B cell (primary cell): ENCODE measurements at regions not wholly inside any gene's neighbourhood (a gene's known extent, or its start where the extent isn't known, plus 50 kb on each side); places are given as distances from the start of the nearest gene placed in this dataset.

Experiments used
- ATAC-seq: fragments of 200-7000 bp; cut with Tn5 transposase; one replicate; pipeline ENCODE4 v1.10.0; 2021; ENCODE audit warnings: low read depth, mild to moderate bottlenecking, moderate number of reproducible peaks, moderate library complexity
- CTCF ChIA-PET: fragments of 350-600 bp; sonication (Branson Sonifier 250); formaldehyde crosslinking; loops from one replicate; lab custom pipeline; 2021; ENCODE audit warnings: antibody characterized with exemption, inconsistent platforms; lab: Charles Lee
- POLR2A ChIA-PET: fragments of 350-600 bp; sonication (Branson Sonifier 250); formaldehyde crosslinking; loops from one replicate; lab custom pipeline; 2021; ENCODE audit warnings: antibody characterized with exemption; lab: Charles Lee
- DNase-seq: peaks from one replicate; pipeline ENCODE4 v3.0.0; 2013
- H2AFZ ChIP-seq: 2 replicates; pipeline ENCODE4 v1.6.1; 2012; ENCODE audit warnings: mild to moderate bottlenecking, low read depth, low read length; ENCODE audit not compliant: insufficient read depth, poor library complexity, severe bottlenecking
- H3K27ac ChIP-seq, 2 donors: 1 replicate in 1 of 2; 2 replicates in 1 of 2; pipeline ENCODE4 v1.5.1; 2012 to 2013; ENCODE audit warnings: low read length in 2 of 2, mild to moderate bottlenecking in 2 of 2, moderate library complexity in 1 of 2
- H3K27me3 ChIP-seq, 4 experiments: fragments of 200-600 bp in 1 of 4; sonication (generic) in 1 of 4; replicated peaks in 1 of 4; 1 replicate in 2 of 4; 2 replicates in 2 of 4; pipeline versions ENCODE4 v1.6.1 to v1.7.0; 2013 to 2016; ENCODE audit warnings: low read length in 3 of 4, mild to moderate bottlenecking in 2 of 4, mixed read lengths in 1 of 4, moderate library complexity in 1 of 4; ENCODE audit not compliant: insufficient read depth in 4 of 4, control insufficient read depth in 3 of 4; ENCODE audit errors: control extremely low read depth in 1 of 4
- H3K36me3 ChIP-seq, 2 experiments: replicated peaks in 1 of 2; 1 replicate in 1 of 2; 2 replicates in 1 of 2; pipeline versions ENCODE4 v1.6.1 to v1.7.1; 2013; ENCODE audit warnings: low read length in 1 of 2; ENCODE audit not compliant: insufficient read depth in 2 of 2, control insufficient read depth in 1 of 2; ENCODE audit errors: control extremely low read depth in 1 of 2, extremely low read depth in 1 of 2
- H3K4me1 ChIP-seq, 2 donors: fragments of 200-600 bp in 1 of 2; sonication (generic) in 1 of 2; 1 replicate in 1 of 2; 2 replicates in 1 of 2; pipeline versions ENCODE4 v1.5.1 to v1.6.1; 2013 to 2017; ENCODE audit warnings: low read length in 2 of 2; ENCODE audit not compliant: control insufficient read depth in 2 of 2, insufficient read depth in 2 of 2
- H3K4me2 ChIP-seq: replicated peaks from 2 replicates; pipeline ENCODE3; 2012; ENCODE audit warnings: mild to moderate bottlenecking, low read depth, low read length; ENCODE audit not compliant: poor library complexity, severe bottlenecking
- H3K4me3 ChIP-seq, 5 experiments: fragments of 200-600 bp in 1 of 5; sonication (generic) in 1 of 5; 1 replicate in 3 of 5; 2 replicates in 2 of 5; pipeline versions ENCODE4 v1.5.1 to v1.7.0; 2011 to 2016; ENCODE audit warnings: low read length in 4 of 5, mild to moderate bottlenecking in 4 of 5, low read depth in 2 of 5, control low read depth in 1 of 5, moderate library complexity in 1 of 5; ENCODE audit not compliant: insufficient read depth in 1 of 5; ENCODE audit errors: control extremely low read depth in 1 of 5, extremely low read depth in 1 of 5
- H3K79me2 ChIP-seq: fragments of 200-600 bp; sonication (generic); one replicate; pipeline ENCODE4 v1.6.0; 2016; ENCODE audit warnings: low read length; ENCODE audit not compliant: control insufficient read depth, insufficient read depth
- H3K9ac ChIP-seq: fragments of 200-600 bp; sonication (generic); 2 replicates; pipeline ENCODE4 v1.6.1; 2017; ENCODE audit warnings: mild to moderate bottlenecking, low read length, moderate library complexity
- H3K9me3 ChIP-seq, 3 donors: one replicate each; pipeline versions ENCODE4 v1.6.1 to v1.7.1; 2013; ENCODE audit warnings: low read length in 2 of 3; ENCODE audit not compliant: control insufficient read depth in 2 of 3, insufficient read depth in 1 of 3; ENCODE audit errors: control extremely low read depth in 1 of 3
- H4K20me1 ChIP-seq: 2 replicates; pipeline ENCODE4 v1.6.0; 2012; ENCODE audit warnings: mild to moderate bottlenecking, low read length; ENCODE audit not compliant: insufficient read depth, control insufficient read depth, poor library complexity, severe bottlenecking
- H3K27ac Mint-ChIP-seq: one replicate; pipeline ENCODE4 v1.8.0; 2021; ENCODE audit warnings: mixed read lengths
- H3K27me3 Mint-ChIP-seq: one replicate; pipeline ENCODE4 v1.8.0; 2021; ENCODE audit warnings: mixed read lengths
- H3K4me1 Mint-ChIP-seq: one replicate; pipeline ENCODE4 v1.8.0; 2021; ENCODE audit warnings: mixed read lengths
- H3K4me3 Mint-ChIP-seq: one replicate; pipeline ENCODE4 v1.8.0; 2021; ENCODE audit warnings: mixed read lengths
- H3K9me3 Mint-ChIP-seq: one replicate; pipeline ENCODE4 v1.8.0; 2022; ENCODE audit warnings: mixed read lengths; ENCODE audit not compliant: insufficient read depth
- CTCF ChIP-seq: fragments of 200-600 bp; IDR thresholded peaks from one replicate; pipeline ENCODE4 v1.8.0; 2022; ENCODE audit warnings: antibody characterized with exemption, mild to moderate bottlenecking
- EZH2 ChIP-seq: IDR thresholded peaks from 2 replicates; pipeline ENCODE4 v1.6.1; 2012; ENCODE audit warnings: borderline replicate concordance, low read depth, mild to moderate bottlenecking, moderate library complexity, low read length; ENCODE audit not compliant: insufficient read depth, poor library complexity, severe bottlenecking
- WGBS: methylation state at CpG from one replicate; pipeline ENCODE4 v1.1.5; 2013; ENCODE audit warnings: missing lambda C conversion rate; ENCODE audit not compliant: insufficient coverage; 5-methylcytosine and 5-hydroxymethylcytosine counted together
- intact Hi-C: fragments of 100-400 bp; cut with micrococcal nuclease; formaldehyde crosslinking; loops from one replicate; pipeline ENCODE4 v1.10.0; 2022

GRCh38 chr6:140462076-140462452, 1087.6 kb upstream of the CITED2 start:
- ATAC-seq (no peak), DNase-seq (no peak)
- POLR2A ChIA-PET, result no interaction called here
- H3K4me1 Mint-ChIP-seq, result no peaks in the 10 kb centered on the region
- H3K27me3 ChIP-seq, result no peaks in the 10 kb centered on the region
- intact Hi-C loops, result no loop called here
- CTCF ChIA-PET, result no interaction called here
- no peaks in the 10 kb centered on the region for H3K36me3 ChIP-seq
- no peak overlapping the region for H3K27ac ChIP-seq
- H4K20me1 ChIP-seq, result no peaks in the 10 kb centered on the region
- H3K9me3 ChIP-seq, result no peaks in the 10 kb centered on the region
- TF ChIP-seq CTCF (no peak), EZH2 (no peak)
- no peak overlapping the region for H2AFZ ChIP-seq
- no peak overlapping the region for H3K27ac Mint-ChIP-seq
- no peaks in the 10 kb centered on the region for H3K4me1 ChIP-seq
- H3K9me3 Mint-ChIP-seq, result peaks cover 2% of the 10 kb centered on the region
- no peak overlapping the region for H3K4me2 ChIP-seq
- H3K4me3 ChIP-seq, result no peak overlapping the region
- H3K79me2 ChIP-seq, result no peaks in the 10 kb centered on the region
- H3K9ac ChIP-seq, result no peak overlapping the region
- H3K4me3 Mint-ChIP-seq, result no peak overlapping the region
- peaks cover 3% of the 10 kb centered on the region for H3K27me3 Mint-ChIP-seq

- POLR2A ChIA-PET, result no interaction called here
- no peaks in the 10 kb centered on the region for H4K20me1 ChIP-seq
- TF ChIP-seq EZH2, result no peak
- TF ChIP-seq CTCF, result no peak
- CTCF ChIA-PET, result no interaction called here
- Mint-ChIP-seq H3K27me3 (peaks cover 3% of the 10 kb centered on the region), H3K4me3 (no peak overlapping the region), H3K9me3 (peaks cover 2% of the 10 kb centered on the region), H3K27ac (no peak overlapping the region), H3K4me1 (no peaks in the 10 kb centered on the region)
- H3K4me2 ChIP-seq, result no peak overlapping the region
- H3K27me3 ChIP-seq, result no peaks in the 10 kb centered on the region
- ATAC-seq (no peak), DNase-seq (no peak)
- intact Hi-C loops, result no loop called here
- WGBS, result 60% methylated on average over 1 of the region's 1 CpG
- no peaks in the 10 kb centered on the region for H3K4me1 ChIP-seq
- H3K4me3 ChIP-seq, result no peak overlapping the region
- H3K36me3 ChIP-seq, result no peaks in the 10 kb centered on the region
- no peak overlapping the region for H3K27ac ChIP-seq
- no peak overlapping the region for H3K9ac ChIP-seq
- no peak overlapping the region for H2AFZ ChIP-seq
- no peaks in the 10 kb centered on the region for H3K9me3 ChIP-seq
- no peaks in the 10 kb centered on the region for H3K79me2 ChIP-seq
Observed at GRCh38 chr6:140460267-140460666, 1085.8 kb upstream of the CITED2 start.
